Mesenchymal stem cell (in vitro differentiated cells and primary cell): ENCODE measurements at regions not wholly inside any gene's neighbourhood (a gene's known extent, or its start where the extent isn't known, plus 50 kb on each side); places are given as distances from the start of the nearest gene placed in this dataset.

Experiments
- DNase-seq: peaks from one replicate; pipeline ENCODE4 v3.0.0-alpha.2; 2013
- H2AFZ ChIP-seq: one replicate; pipeline ENCODE4 v1.6.1; 2013; ENCODE audit warnings: low read depth, mild to moderate bottlenecking, control low read depth, inconsistent platforms, low read length, moderate library complexity
- H2AK5ac ChIP-seq: 2 replicates; pipeline ENCODE4 v1.6.1; 2013; ENCODE audit warnings: low read length, moderate library complexity, mild to moderate bottlenecking, inconsistent platforms; ENCODE audit not compliant: severe bottlenecking
- H2BK120ac ChIP-seq: one replicate; pipeline ENCODE4 v1.6.1; 2013; ENCODE audit warnings: low read depth, mild to moderate bottlenecking, inconsistent platforms, low read length, moderate library complexity
- H2BK12ac ChIP-seq, 2 experiments: one replicate each; pipeline ENCODE4 v1.6.1; 2013; ENCODE audit warnings: inconsistent platforms in 2 of 2, low read length in 2 of 2, mild to moderate bottlenecking in 2 of 2, moderate library complexity in 2 of 2, control low read depth in 1 of 2
- H2BK15ac ChIP-seq: one replicate; pipeline ENCODE4 v1.6.1; 2013; ENCODE audit warnings: mild to moderate bottlenecking, low read depth, inconsistent platforms; ENCODE audit not compliant: poor library complexity, severe bottlenecking
- H2BK5ac ChIP-seq: 2 replicates; pipeline ENCODE4 v1.6.1; 2013; ENCODE audit warnings: low read depth, mild to moderate bottlenecking, low read length, control low read depth, inconsistent platforms; ENCODE audit not compliant: poor library complexity, severe bottlenecking
- H3K14ac ChIP-seq, 2 experiments: one replicate each; pipeline ENCODE4 v1.6.1; 2013; ENCODE audit warnings: inconsistent platforms in 2 of 2, low read length in 2 of 2, control low read depth in 1 of 2, mild to moderate bottlenecking in 1 of 2, moderate library complexity in 1 of 2
- H3K18ac ChIP-seq, 2 experiments: one replicate each; pipeline ENCODE4 v1.6.1; 2013; ENCODE audit warnings: inconsistent platforms in 2 of 2, low read length in 2 of 2, control low read depth in 1 of 2, low read depth in 1 of 2, mild to moderate bottlenecking in 1 of 2
- H3K23ac ChIP-seq, 2 experiments: one replicate each; pipeline ENCODE4 v1.6.1; 2013; ENCODE audit warnings: inconsistent platforms in 2 of 2, low read length in 2 of 2, mild to moderate bottlenecking in 2 of 2, moderate library complexity in 2 of 2, control low read depth in 1 of 2
- H3K27ac ChIP-seq: 2 replicates; pipeline ENCODE4 v1.5.1; 2013; ENCODE audit warnings: mild to moderate bottlenecking, moderate library complexity, low read length, control low read depth, inconsistent platforms; ENCODE audit not compliant: poor library complexity, severe bottlenecking
- H3K27me3 ChIP-seq, 2 experiments: 2 replicates each; pipeline versions ENCODE4 v1.6.1 to v1.7.0; 2013; ENCODE audit warnings: low read length in 2 of 2, mild to moderate bottlenecking in 2 of 2, moderate library complexity in 2 of 2, control low read depth in 1 of 2, inconsistent platforms in 1 of 2; ENCODE audit not compliant: control insufficient read depth in 1 of 2, insufficient read depth in 1 of 2
- H3K36me3 ChIP-seq, 2 experiments: 2 replicates each; pipeline versions ENCODE4 v1.6.1 to v1.7.0; 2013; ENCODE audit warnings: low read length in 2 of 2, control low read depth in 1 of 2, inconsistent platforms in 1 of 2, low read depth in 1 of 2, mild to moderate bottlenecking in 1 of 2; ENCODE audit not compliant: insufficient read depth in 2 of 2, control insufficient read depth in 1 of 2
- H3K4ac ChIP-seq, 2 experiments: one replicate each; pipeline ENCODE4 v1.6.1; 2013; ENCODE audit warnings: inconsistent platforms in 2 of 2, low read length in 2 of 2, mild to moderate bottlenecking in 2 of 2, moderate library complexity in 2 of 2, control low read depth in 1 of 2, low read depth in 1 of 2
- H3K4me1 ChIP-seq: 2 replicates; pipeline ENCODE4 v1.6.1; 2013; ENCODE audit warnings: low read depth, low read length, control low read depth; ENCODE audit not compliant: control insufficient read depth, insufficient read depth
- H3K4me2 ChIP-seq: 2 replicates; pipeline ENCODE4 v1.6.1; 2013; ENCODE audit warnings: low read length, mild to moderate bottlenecking, inconsistent platforms; ENCODE audit not compliant: poor library complexity, severe bottlenecking
- H3K4me3 ChIP-seq, 2 experiments: 2 replicates each; pipeline versions ENCODE4 v1.5.1 to v1.7.0; 2013; ENCODE audit warnings: low read length in 2 of 2, mild to moderate bottlenecking in 2 of 2, control low read depth in 1 of 2, low read depth in 1 of 2; ENCODE audit not compliant: insufficient read depth in 1 of 2
- H3K79me1 ChIP-seq: replicated peaks from 2 replicates; pipeline ENCODE4 v1.6.1; 2013; ENCODE audit warnings: mild to moderate bottlenecking, control low read depth, low read length, inconsistent platforms; ENCODE audit not compliant: poor library complexity, severe bottlenecking
- H3K9ac ChIP-seq: 2 replicates; pipeline ENCODE4 v1.7.0; 2013; ENCODE audit warnings: mild to moderate bottlenecking, low read length, moderate library complexity
- H3K9me3 ChIP-seq: 2 replicates; pipeline ENCODE4 v1.7.0; 2013; ENCODE audit warnings: mild to moderate bottlenecking, low read length; ENCODE audit not compliant: control insufficient read depth
- H4K8ac ChIP-seq: one replicate; pipeline ENCODE4 v1.6.1; 2013; ENCODE audit warnings: inconsistent platforms, mild to moderate bottlenecking, low read length, moderate library complexity
- H4K91ac ChIP-seq: one replicate; pipeline ENCODE4 v1.6.1; 2013; ENCODE audit warnings: mild to moderate bottlenecking, low read length, inconsistent platforms
- WGBS: methylation state at CpG from one replicate; pipeline ENCODE4 v1.1.7; 2013; ENCODE audit warnings: mixed read lengths; 5-methylcytosine and 5-hydroxymethylcytosine counted together

DNA sequence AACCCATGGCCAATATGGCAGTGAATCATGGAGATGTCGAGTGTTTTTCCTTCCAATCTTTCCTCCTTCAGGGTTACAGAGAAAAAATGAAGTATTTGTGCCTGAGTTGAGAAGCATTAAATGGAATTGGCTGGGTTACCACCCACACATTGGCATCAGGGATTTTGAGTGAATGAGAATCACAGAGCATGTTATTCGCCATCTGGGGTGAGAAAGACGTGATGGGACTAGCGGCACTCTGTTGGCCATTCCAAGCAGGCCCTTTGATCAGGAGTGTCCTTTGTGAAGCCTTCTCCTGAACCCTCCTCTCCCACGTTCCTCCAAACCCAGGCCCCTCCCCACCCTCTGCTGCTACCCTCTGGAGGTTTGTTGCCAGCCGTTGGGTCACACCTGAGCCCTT is 84.2 kb upstream of the PCDH8 start:
- WGBS, result 51% methylated on average over 6 of the region's 6 CpGs
- Histone ChIP-seq H2BK15ac (no peak overlapping the region), H3K9ac (no peak overlapping the region)

DNA sequence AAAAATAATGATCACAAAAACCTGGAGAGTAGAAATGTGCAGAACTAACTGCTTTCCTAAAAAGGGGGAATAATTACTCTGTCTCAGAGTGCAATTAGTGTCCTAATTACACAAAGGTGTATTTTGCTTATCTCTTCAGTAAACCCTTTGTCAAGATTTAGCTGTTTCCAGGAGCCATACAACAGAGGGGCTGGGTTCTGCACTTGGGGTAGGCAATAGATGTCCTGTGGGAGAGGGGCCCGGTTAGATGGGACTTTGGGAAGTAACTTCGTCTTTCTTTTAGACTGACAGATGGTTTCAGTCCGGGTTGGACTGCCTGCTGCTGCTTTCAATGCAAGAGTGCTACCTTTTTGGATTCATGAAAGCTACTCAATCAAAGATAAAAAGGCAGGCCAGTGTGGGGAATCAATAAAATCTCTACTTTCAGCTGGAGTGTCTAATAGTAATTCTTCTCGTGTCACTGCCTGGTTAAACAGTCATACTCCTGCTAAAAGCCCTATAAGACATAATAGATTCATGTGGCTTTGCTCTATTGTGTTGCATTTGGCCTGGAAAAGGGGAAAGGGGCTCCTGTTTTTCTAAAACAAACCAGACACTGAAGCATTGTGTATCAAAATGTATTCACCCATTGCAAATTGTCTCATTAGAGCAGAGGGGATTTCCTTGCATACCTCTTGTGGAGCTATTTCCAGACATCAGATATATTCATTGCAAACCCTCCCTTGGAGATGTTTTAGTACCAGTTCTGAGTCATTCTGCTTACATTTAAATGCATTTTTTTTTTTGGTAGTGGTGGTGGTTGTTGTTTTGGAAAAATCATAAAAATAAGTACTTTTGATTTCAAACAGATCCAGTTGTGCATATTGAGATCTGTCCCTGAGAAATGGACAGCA is 83.3 kb upstream of the PCDH8 start:
- H2BK12ac ChIP-seq, result no peak overlapping the region
- no peaks in the 10 kb centered on the region for H3K9me3 ChIP-seq
- DNase-seq, result no peak
- H3K9ac ChIP-seq, result no peak overlapping the region
- H3K23ac ChIP-seq, result no peak overlapping the region
- 69% methylated on average over 3 of the region's 4 CpGs for WGBS
- no peak overlapping the region for H3K4me3 ChIP-seq
- no peaks in the 10 kb centered on the region for H3K27me3 ChIP-seq
- no peak overlapping the region for H2BK15ac ChIP-seq
- no peak overlapping the region for H4K8ac ChIP-seq
- H2AK5ac ChIP-seq, result no peak overlapping the region
- no peak overlapping the region for H3K4me2 ChIP-seq
- H3K14ac ChIP-seq, result no peak overlapping the region
- no peak overlapping the region for H3K18ac ChIP-seq
- H3K27ac ChIP-seq, result no peak overlapping the region
- H3K4ac ChIP-seq, result no peak overlapping the region
- H4K91ac ChIP-seq, result no peak overlapping the region
- H2AFZ ChIP-seq, result no peak overlapping the region
- no peaks in the 10 kb centered on the region for H3K79me1 ChIP-seq
- H3K36me3 ChIP-seq, result no peaks in the 10 kb centered on the region
- H2BK120ac ChIP-seq, result no peak overlapping the region
- no peaks in the 10 kb centered on the region for H3K4me1 ChIP-seq
- H2BK5ac ChIP-seq, result no peak overlapping the region

More for the DNA sequence above, 84.2 kb upstream of the PCDH8 start:
- Histone ChIP-seq H2AFZ (no peak overlapping the region), H3K27ac (no peak overlapping the region), H2BK120ac (no peak overlapping the region), H2AK5ac (no peak overlapping the region), H3K4me3 (no peak overlapping the region), H2BK12ac (no peak overlapping the region), H3K4ac (no peak overlapping the region), H3K36me3 (no peaks in the 10 kb centered on the region), H2BK5ac (no peak overlapping the region), H3K23ac (no peak overlapping the region), H3K4me2 (no peak overlapping the region), H3K27me3 (no peaks in the 10 kb centered on the region), H3K14ac (no peak overlapping the region), H3K9me3 (no peaks in the 10 kb centered on the region), H4K91ac (no peak overlapping the region), H3K4me1 (no peaks in the 10 kb centered on the region), H3K18ac (no peak overlapping the region), H3K79me1 (no peaks in the 10 kb centered on the region), H4K8ac (no peak overlapping the region)
- DNase-seq, result no peak

- H3K4ac ChIP-seq, result no peak overlapping the region
- H3K79me1 ChIP-seq, result no peaks in the 10 kb centered on the region
- no peak overlapping the region for H3K4me2 ChIP-seq
- no peak overlapping the region for H2BK120ac ChIP-seq
- no peak overlapping the region for H3K9ac ChIP-seq
- H3K27me3 ChIP-seq, result no peaks in the 10 kb centered on the region
- no peak overlapping the region for H3K23ac ChIP-seq
- H2BK15ac ChIP-seq, result no peak overlapping the region
- DNase-seq, result no peak
- 75% methylated on average over 3 of the region's 5 CpGs for WGBS
- no peak overlapping the region for H2BK12ac ChIP-seq
- no peak overlapping the region for H3K4me3 ChIP-seq
- H3K27ac ChIP-seq, result no peak overlapping the region
- H2AK5ac ChIP-seq, result no peak overlapping the region
- H2BK5ac ChIP-seq, result no peak overlapping the region
- H3K14ac ChIP-seq, result no peak overlapping the region
- no peak overlapping the region for H4K8ac ChIP-seq
- no peaks in the 10 kb centered on the region for H3K9me3 ChIP-seq
- H3K4me1 ChIP-seq, result no peaks in the 10 kb centered on the region
- H3K18ac ChIP-seq, result no peak overlapping the region
- no peak overlapping the region for H2AFZ ChIP-seq
- H3K36me3 ChIP-seq, result no peaks in the 10 kb centered on the region
- no peak overlapping the region for H4K91ac ChIP-seq
Observed at GRCh38 chr13:52931131-52931530, 82.7 kb upstream of the PCDH8 start.

DNA sequence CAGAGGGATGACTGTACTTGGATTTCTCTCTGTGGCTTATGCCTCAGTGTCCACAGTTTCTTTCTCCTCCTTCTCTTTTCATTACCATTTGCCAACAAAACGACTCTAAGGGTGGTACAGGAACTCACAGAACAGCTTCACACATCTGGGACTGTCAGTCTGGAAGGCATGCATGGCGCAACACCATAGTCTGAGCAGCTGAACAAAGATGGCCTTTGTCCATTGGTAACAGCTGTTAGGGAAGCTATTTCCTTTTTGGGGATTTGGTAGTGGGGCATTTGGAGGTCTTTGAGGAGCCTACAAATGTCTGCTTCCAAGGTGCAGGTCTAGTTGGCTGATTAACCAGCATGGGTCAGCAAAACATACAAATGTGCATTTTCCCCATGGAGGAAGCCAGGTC is 81.4 kb upstream of the PCDH8 start:
- 51% methylated on average over 2 of the region's 2 CpGs for WGBS
- no peak overlapping the region for H3K4me3 ChIP-seq

More for the DNA sequence above, 81.4 kb upstream of the PCDH8 start:
- H3K18ac ChIP-seq, result no peak overlapping the region
- no peak overlapping the region for H2BK15ac ChIP-seq
- no peaks in the 10 kb centered on the region for H3K9me3 ChIP-seq
- H3K27ac ChIP-seq, result no peak overlapping the region
- no peak overlapping the region for H2AFZ ChIP-seq
- no peak overlapping the region for H3K9ac ChIP-seq
- DNase-seq, result no peak
- no peak overlapping the region for H3K23ac ChIP-seq
- H4K8ac ChIP-seq, result no peak overlapping the region
- H3K4me1 ChIP-seq, result no peaks in the 10 kb centered on the region
- H3K79me1 ChIP-seq, result no peaks in the 10 kb centered on the region
- H2AK5ac ChIP-seq, result no peak overlapping the region
- H2BK12ac ChIP-seq, result no peak overlapping the region
- H3K4me2 ChIP-seq, result no peak overlapping the region
- no peak overlapping the region for H3K14ac ChIP-seq
- no peak overlapping the region for H3K4ac ChIP-seq
- H3K27me3 ChIP-seq, result no peaks in the 10 kb centered on the region
- H4K91ac ChIP-seq, result no peak overlapping the region
- H3K36me3 ChIP-seq, result no peaks in the 10 kb centered on the region
- H2BK120ac ChIP-seq, result no peak overlapping the region
- H2BK5ac ChIP-seq, result no peak overlapping the region
